ENCODE measurements at regions not wholly inside any gene's neighbourhood (a gene's known extent, or its start where the extent isn't known, plus 50 kb on each side); places are given as distances from the start of the nearest gene placed in this dataset.

- intact Hi-C loops (cut with DNase I) = no loop called here
- no peak overlapping the region for H3K27ac ChIP-seq (ENCODE audit: low read depth in 2 of 2, low read length in 2 of 2)
- no peak for FAIRE-seq
Measured at GRCh38 chr4:126081336-126081735, 766.6 kb downstream of the FAT4 start.

GRCh38 chr4:126086041-126086440 is 771.3 kb downstream of the FAT4 start:
- DNase-seq (no peak), FAIRE-seq (no peak)
- H3K4me1 ChIP-seq (ENCODE audit: control insufficient read depth in 2 of 3, insufficient read depth in 2 of 3, low read depth in 1 of 3, low read length in 3 of 3) = no peaks in the 10 kb centered on the region
- intact Hi-C loops (cut with DNase I) = no loop called here
- H3K4me3 ChIP-seq (ENCODE audit: low read length in 3 of 3) = no peak overlapping the region
- H3K36me3 ChIP-seq (ENCODE audit: control insufficient read depth in 2 of 3, insufficient read depth in 3 of 3, low read length in 3 of 3) = no peaks in the 10 kb centered on the region
- H3K27me3 ChIP-seq (ENCODE audit: control insufficient read depth, insufficient read depth, low read length) = no peaks in the 10 kb centered on the region
- no peak for TF ChIP-seq CTCF (IDR thresholded peaks at IDR 0.05; ENCODE audit: borderline replicate concordance, extremely low read depth, insufficient read depth)
- no peaks in the 10 kb centered on the region for H3K9me3 ChIP-seq (ENCODE audit: control insufficient read depth in 2 of 3, insufficient read depth in 1 of 3, low read length in 3 of 3)
- H3K9ac ChIP-seq (ENCODE audit: low read length in 3 of 3) = no peak overlapping the region
- H3K27ac ChIP-seq (ENCODE audit: low read depth in 2 of 2, low read length in 2 of 2) = no peak overlapping the region

More at GRCh38 chr4:126081336-126081735, 766.6 kb downstream of the FAT4 start:
- no peak for DNase-seq
- Histone ChIP-seq H3K36me3 (ENCODE audit: control insufficient read depth in 2 of 3, insufficient read depth in 3 of 3, low read length in 3 of 3) (no peaks in the 10 kb centered on the region), H3K9ac (ENCODE audit: low read length in 3 of 3) (no peak overlapping the region), H3K27me3 (ENCODE audit: control insufficient read depth, insufficient read depth, low read length) (no peaks in the 10 kb centered on the region), H3K9me3 (ENCODE audit: control insufficient read depth in 2 of 3, insufficient read depth in 1 of 3, low read length in 3 of 3) (no peaks in the 10 kb centered on the region), H3K4me3 (ENCODE audit: low read length in 3 of 3) (no peak overlapping the region), H3K4me1 (ENCODE audit: control insufficient read depth in 2 of 3, insufficient read depth in 2 of 3, low read depth in 1 of 3, low read length in 3 of 3) (no peaks in the 10 kb centered on the region)
- no peak for TF ChIP-seq CTCF (IDR thresholded peaks at IDR 0.05; ENCODE audit: borderline replicate concordance, extremely low read depth, insufficient read depth)

GRCh38 chr4:126087101-126087500 is 772.3 kb downstream of the FAT4 start:
- intact Hi-C loops (cut with DNase I) = no loop called here
- Histone ChIP-seq H3K27ac (ENCODE audit: low read depth in 2 of 2, low read length in 2 of 2) (no peak overlapping the region), H3K4me1 (ENCODE audit: control insufficient read depth in 2 of 3, insufficient read depth in 2 of 3, low read depth in 1 of 3, low read length in 3 of 3) (no peaks in the 10 kb centered on the region), H3K4me3 (ENCODE audit: low read length in 3 of 3) (no peak overlapping the region), H3K27me3 (ENCODE audit: control insufficient read depth, insufficient read depth, low read length) (no peaks in the 10 kb centered on the region), H3K36me3 (ENCODE audit: control insufficient read depth in 2 of 3, insufficient read depth in 3 of 3, low read length in 3 of 3) (no peaks in the 10 kb centered on the region), H3K9me3 (ENCODE audit: control insufficient read depth in 2 of 3, insufficient read depth in 1 of 3, low read length in 3 of 3) (no peaks in the 10 kb centered on the region), H3K9ac (ENCODE audit: low read length in 3 of 3) (no peak overlapping the region)
- DNase-seq (no peak), FAIRE-seq (no peak)
- TF ChIP-seq CTCF (IDR thresholded peaks at IDR 0.05; ENCODE audit: borderline replicate concordance, extremely low read depth, insufficient read depth) = no peak

GRCh38 chr4:126097155-126097799 is 782.5 kb downstream of the FAT4 start:
- Histone ChIP-seq H3K27ac (ENCODE audit: low read depth in 2 of 2, low read length in 2 of 2) (no peak overlapping the region), H3K36me3 (ENCODE audit: control insufficient read depth in 2 of 3, insufficient read depth in 3 of 3, low read length in 3 of 3) (no peaks in the 10 kb centered on the region), H3K9ac (ENCODE audit: low read length in 3 of 3) (no peak overlapping the region), H3K9me3 (ENCODE audit: control insufficient read depth in 2 of 3, insufficient read depth in 1 of 3, low read length in 3 of 3) (no peaks in the 10 kb centered on the region), H3K27me3 (ENCODE audit: control insufficient read depth, insufficient read depth, low read length) (no peaks in the 10 kb centered on the region), H3K4me3 (ENCODE audit: low read length in 3 of 3) (no peak overlapping the region), H3K4me1 (ENCODE audit: control insufficient read depth in 2 of 3, insufficient read depth in 2 of 3, low read depth in 1 of 3, low read length in 3 of 3) (no peaks in the 10 kb centered on the region)
- no peak for TF ChIP-seq CTCF (IDR thresholded peaks at IDR 0.05; ENCODE audit: borderline replicate concordance, extremely low read depth, insufficient read depth)
- FAIRE-seq = no peak
- intact Hi-C loops (cut with DNase I) = no loop called here
- no peak for DNase-seq

All from kidney (tissue), 13 donors.